Activated T-cell treated with anti-CD3 and anti-CD28 coated beads, Interleukin-2, amount 50 U/mL, for 72 hours (primary cell): ENCODE measurements at regions not wholly inside any gene's neighbourhood (a gene's known extent, or its start where the extent isn't known, plus 50 kb on each side); places are given as distances from the start of the nearest gene placed in this dataset.
"Not testable (repeated sequence)": the region's sequence is repeated elsewhere in the genome, so short reads cannot be mapped to it uniquely, and the experiment has no call there.

Source experiments
- ATAC-seq, 2 donors: fragments of 150-1000 bp; cut with Tn5 transposase; replicated peaks in 1 of 2; 2 replicates each; pipeline ENCODE4 v1.10.0; 2021; ENCODE audit warnings: moderate library complexity in 2 of 2, mild to moderate bottlenecking in 1 of 2
- DNase-seq, 2 donors: peaks; one replicate each; pipeline ENCODE4 v3.0.0; 2021 to 2022; ENCODE audit warnings: mixed read lengths in 1 of 2
- H3K27ac Mint-ChIP-seq: one replicate; pipeline ENCODE4 v1.8.0; 2022; ENCODE audit warnings: mild to moderate bottlenecking, moderate library complexity, mixed read lengths
- H3K27me3 Mint-ChIP-seq: one replicate; pipeline ENCODE4 v1.8.0; 2022; ENCODE audit warnings: low read depth, mixed read lengths
- H3K36me3 Mint-ChIP-seq, 2 donors: one replicate each; pipeline ENCODE4 v1.8.0; 2022; ENCODE audit warnings: mixed read lengths in 2 of 2, mild to moderate bottlenecking in 1 of 2; ENCODE audit not compliant: insufficient read depth in 2 of 2
- H3K4me1 Mint-ChIP-seq: one replicate; pipeline ENCODE4 v1.8.0; 2022; ENCODE audit warnings: low read depth, mixed read lengths
- H3K4me3 Mint-ChIP-seq, 2 donors: one replicate each; pipeline ENCODE4 v1.8.0; 2022; ENCODE audit warnings: mild to moderate bottlenecking in 2 of 2, mixed read lengths in 2 of 2, moderate library complexity in 2 of 2
- H3K9me3 Mint-ChIP-seq, 2 donors: one replicate each; pipeline ENCODE4 v1.8.0; 2022; ENCODE audit warnings: mixed read lengths in 2 of 2

DNA sequence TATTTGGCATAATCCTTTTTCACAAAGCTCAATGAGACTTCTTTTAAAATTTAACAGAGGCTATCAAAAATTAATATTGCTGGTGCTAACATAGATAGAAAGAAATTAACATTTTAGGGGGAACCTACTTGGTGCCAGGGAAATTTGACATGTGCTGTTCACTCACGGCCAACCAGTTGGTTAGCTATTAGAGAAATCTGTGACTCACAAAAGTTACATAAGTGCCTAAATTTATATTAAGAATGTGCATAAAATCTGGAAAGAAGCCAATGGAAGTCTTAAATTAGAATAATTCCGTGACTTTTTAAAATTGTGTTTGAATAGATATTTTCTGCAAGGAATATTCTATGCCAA lies 184.3 kb upstream of the MAP2 start:
- Mint-ChIP-seq H3K4me1 (no peaks in the 10 kb centered on the region), H3K36me3 (no peaks in the 10 kb centered on the region), H3K9me3 (peaks cover 2 to 19% of the 10 kb centered on the region in 2 donors), H3K4me3 (no peak overlapping the region), H3K27me3 (no peaks in the 10 kb centered on the region), H3K27ac (no peak overlapping the region)
- no peak for DNase-seq
- ATAC-seq: no peak

DNA sequence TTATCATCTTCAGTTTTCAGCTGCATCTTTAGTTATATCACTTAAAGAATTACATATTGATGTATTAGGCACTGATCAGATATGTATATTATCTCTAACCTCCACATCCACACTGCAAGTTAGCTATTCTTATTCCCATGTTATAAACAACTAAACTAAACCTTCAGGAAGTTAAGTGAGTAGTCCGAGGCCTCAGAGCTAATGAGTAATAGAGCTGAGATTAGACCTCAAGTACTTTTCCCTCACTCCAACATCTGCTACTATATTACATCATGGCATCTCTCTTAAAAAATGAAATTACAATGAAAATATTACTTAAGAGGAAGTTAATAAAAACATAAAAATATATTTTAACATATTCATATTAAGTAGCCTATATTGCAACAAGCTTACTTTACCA lies 183.6 kb upstream of the MAP2 start:
- ATAC-seq (no peak), DNase-seq (no peak)
- Mint-ChIP-seq H3K9me3 (peaks cover 2 to 20% of the 10 kb centered on the region in 2 donors), H3K4me3 (no peak overlapping the region), H3K27ac (no peak overlapping the region), H3K4me1 (no peaks in the 10 kb centered on the region), H3K36me3 (no peaks in the 10 kb centered on the region), H3K27me3 (no peaks in the 10 kb centered on the region)

DNA sequence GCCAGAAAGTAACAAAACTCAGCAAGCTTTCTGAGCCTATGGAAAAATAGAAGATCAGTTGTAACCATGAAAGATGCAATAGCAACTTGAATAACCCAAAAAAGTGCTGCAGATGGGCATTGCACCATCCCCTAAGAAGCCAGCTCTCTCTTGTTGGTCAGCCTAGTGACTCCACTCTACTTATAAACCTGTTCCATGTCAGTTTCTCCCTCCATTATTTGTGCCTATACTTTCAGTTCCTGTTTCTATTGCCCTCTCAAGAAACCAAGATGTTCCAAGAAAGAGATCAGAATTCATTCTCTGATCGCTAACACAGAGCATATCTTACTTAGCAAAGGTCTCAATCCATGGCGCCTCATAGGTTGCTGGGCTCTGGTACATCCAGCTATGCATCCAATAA lies 170.3 kb upstream of the MAP2 start:
- Mint-ChIP-seq H3K36me3 (no peaks in the 10 kb centered on the region), H3K9me3 (peaks cover 0 to under 1% of the 10 kb centered on the region in 2 donors), H3K27ac (no peak overlapping the region), H3K4me3 (no peak overlapping the region), H3K4me1 (no peaks in the 10 kb centered on the region), H3K27me3 (no peaks in the 10 kb centered on the region)
- ATAC-seq (no peak), DNase-seq (no peak)

DNA sequence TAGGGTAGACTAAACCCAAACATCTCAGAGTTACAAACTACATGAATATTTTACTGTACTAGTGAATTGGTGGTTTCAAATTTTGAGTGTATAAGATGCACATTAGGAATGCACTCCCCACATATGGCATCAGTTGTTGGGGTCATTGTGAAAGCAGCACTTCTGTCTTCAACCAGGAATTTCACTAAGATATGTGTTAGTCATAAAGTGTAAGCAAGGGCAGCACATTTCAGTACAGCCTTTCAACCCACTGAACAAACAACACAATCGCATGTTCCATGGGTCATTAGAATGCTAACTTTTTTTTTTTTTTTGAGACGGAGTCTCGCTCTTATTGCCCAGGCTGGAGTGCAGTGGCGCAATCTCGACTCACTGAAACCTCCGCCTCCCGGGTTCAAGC lies 164.1 kb upstream of the MAP2 start:
- Mint-ChIP-seq H3K9me3 (peaks cover 5 to 9% of the 10 kb centered on the region in 2 donors), H3K27me3 (no peaks in the 10 kb centered on the region), H3K36me3 (no peaks in the 10 kb centered on the region), H3K4me1 (no peaks in the 10 kb centered on the region), H3K27ac (no peak overlapping the region), H3K4me3 (no peak overlapping the region)
- no peak for DNase-seq
- ATAC-seq: no peak

DNA sequence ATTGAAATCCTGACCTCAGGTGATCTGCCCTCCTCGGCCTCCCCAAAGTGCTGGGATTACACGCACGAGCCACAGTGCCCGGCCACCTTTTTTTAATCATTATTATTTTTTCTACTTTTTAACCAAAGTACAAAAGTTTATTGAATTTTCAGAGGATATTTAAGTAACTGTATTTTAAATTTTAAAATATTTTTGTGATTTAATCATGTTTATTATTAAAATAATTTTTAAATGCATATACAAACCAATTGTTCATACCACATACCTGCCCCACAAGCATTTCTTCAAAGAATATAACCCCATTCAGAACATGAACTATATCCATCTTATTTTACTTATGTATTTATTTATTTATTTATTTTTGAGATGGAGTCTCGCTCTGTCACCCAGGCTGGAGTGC lies 163.6 kb upstream of the MAP2 start:
- peaks cover 5 to 9% of the 10 kb centered on the region in 2 donors for H3K9me3 Mint-ChIP-seq
- no peaks in the 10 kb centered on the region for H3K4me1 Mint-ChIP-seq
- no peak overlapping the region for H3K27ac Mint-ChIP-seq
- no peak overlapping the region for H3K4me3 Mint-ChIP-seq
- H3K36me3 Mint-ChIP-seq: no peaks in the 10 kb centered on the region
- DNase-seq (no peak), ATAC-seq (no peak)
- no peaks in the 10 kb centered on the region for H3K27me3 Mint-ChIP-seq

DNA sequence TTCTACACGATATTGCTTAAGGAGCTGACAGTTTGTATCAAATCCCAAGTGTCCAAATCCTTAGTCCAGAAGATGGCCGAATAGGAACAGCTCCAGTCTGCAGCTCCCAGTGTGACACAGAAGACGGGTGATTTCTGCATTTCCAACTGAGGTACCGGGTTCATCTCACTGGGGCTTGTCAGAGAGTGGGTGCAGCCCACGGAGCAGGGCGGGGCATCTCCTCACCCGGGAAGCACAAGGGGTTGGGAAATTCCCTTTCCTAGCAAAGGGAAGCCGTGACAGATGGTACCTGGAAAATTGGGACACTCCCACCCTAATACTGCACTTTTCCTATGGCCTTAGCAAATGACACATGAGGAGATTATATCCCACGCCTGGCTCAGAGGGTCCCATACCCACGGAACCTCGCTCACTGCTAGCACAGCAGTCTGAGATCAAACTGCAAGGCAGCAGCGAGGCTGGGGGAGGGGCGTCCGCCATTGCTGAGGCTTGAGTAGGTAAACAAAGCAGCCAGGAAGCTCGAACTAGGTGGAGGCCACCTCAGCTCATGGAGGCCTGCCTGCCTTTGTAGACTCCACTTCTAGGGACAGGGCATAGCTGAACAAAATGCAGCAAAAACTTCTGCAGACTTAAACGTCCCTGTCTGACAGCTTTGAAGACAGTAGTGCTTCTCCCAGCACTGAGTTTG lies 162.3 kb upstream of the MAP2 start:
- not testable (repeated sequence) for DNase-seq, ATAC-seq, H3K36me3 Mint-ChIP-seq, H3K4me3 Mint-ChIP-seq, H3K9me3 Mint-ChIP-seq, H3K27me3 Mint-ChIP-seq, H3K4me1 Mint-ChIP-seq, H3K27ac Mint-ChIP-seq

DNA sequence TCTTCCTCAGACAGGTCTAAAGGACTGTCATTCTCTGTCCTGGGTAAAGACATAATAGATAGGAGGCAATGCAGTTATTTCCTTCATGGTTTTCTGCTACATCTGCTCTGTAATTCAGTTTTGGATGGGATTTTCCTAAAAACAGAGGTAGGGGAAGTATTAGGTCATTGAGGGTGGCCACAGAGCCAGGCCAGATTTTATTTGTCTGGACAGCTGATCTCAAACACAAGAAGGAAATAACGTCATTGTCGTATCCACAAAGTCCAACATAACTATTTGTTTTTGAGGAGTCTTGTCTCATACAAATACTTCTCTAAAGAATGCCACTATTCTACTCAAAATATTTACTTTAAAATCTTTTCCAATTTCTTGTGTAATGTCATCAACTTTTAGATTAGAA lies 154.8 kb upstream of the MAP2 start:
- Mint-ChIP-seq H3K4me3 (no peak overlapping the region), H3K27me3 (no peaks in the 10 kb centered on the region), H3K36me3 (no peaks in the 10 kb centered on the region), H3K9me3 (peaks cover 2 to 4% of the 10 kb centered on the region in 2 donors), H3K4me1 (no peaks in the 10 kb centered on the region), H3K27ac (no peak overlapping the region)
- ATAC-seq (no peak), DNase-seq (no peak)

DNA sequence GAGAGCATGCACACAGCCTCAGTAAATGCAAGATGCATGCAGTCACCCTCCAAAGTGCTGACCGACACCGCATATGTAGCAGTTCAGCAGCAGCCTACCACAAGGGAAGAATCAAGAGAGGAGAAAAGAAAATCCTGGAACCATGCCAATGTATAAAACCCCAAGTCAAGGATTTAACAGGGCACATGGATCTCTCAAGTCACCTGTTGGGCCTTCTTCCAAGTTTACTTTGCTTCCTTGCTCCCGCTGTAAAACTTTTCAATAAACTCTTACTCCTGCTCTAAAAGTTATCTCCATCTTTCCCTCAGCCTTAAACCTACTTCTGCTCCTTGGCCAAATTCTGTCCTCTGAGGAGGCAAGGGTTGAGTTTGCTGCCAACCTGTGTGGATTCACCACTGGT lies 147.8 kb upstream of the MAP2 start:
- Mint-ChIP-seq H3K9me3 (peaks cover 2 to 6% of the 10 kb centered on the region in 2 donors), H3K4me1 (no peaks in the 10 kb centered on the region), H3K27ac (no peak overlapping the region), H3K27me3 (no peaks in the 10 kb centered on the region), H3K36me3 (no peaks in the 10 kb centered on the region), H3K4me3 (no peak overlapping the region)
- ATAC-seq (no peak), DNase-seq (no peak)

DNA sequence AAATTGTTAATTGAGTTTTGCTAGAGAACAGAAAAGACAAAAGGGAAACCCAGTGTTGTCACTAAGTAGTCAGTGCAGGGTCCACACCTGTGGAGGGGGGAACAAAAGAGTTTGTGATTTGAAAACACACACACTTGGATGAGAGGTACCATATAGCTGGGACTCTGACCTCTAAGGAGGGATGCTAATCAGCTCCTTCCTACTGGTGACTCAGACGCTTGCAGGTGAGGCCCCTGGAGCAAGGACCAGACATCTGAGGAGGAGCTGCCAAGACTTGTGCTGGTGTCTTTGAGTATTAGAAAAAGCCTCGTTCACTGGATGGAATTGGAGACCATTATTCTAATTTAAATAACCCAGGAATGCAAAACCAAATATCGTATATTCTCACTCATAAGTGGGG lies 146.4 kb upstream of the MAP2 start:
- no peak overlapping the region for H3K27ac Mint-ChIP-seq
- no peak overlapping the region for H3K4me3 Mint-ChIP-seq
- H3K27me3 Mint-ChIP-seq: no peaks in the 10 kb centered on the region
- no peaks in the 10 kb centered on the region for H3K36me3 Mint-ChIP-seq
- no peaks in the 10 kb centered on the region for H3K4me1 Mint-ChIP-seq
- ATAC-seq (no peak), DNase-seq (no peak)
- H3K9me3 Mint-ChIP-seq: peaks cover 2 to 6% of the 10 kb centered on the region in 2 donors

DNA sequence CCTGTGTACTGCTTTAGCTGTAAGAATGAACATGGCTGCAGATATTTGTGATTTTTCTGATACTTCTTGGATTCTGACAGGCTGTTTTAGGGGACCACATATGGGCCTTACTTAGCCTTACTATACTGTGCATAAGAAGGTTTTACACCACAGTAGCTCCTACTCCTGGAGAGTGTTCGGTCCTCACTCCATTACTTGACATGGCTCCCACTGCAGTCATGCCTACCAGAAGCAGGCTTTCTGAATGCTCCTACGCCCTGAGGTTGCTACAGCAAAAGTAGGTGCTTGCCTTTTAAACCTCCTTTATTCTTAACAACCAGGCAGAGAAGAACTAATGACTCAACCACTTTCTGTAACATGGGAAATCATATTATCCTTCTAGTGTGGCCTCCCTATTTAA lies 125.2 kb upstream of the MAP2 start:
- Mint-ChIP-seq H3K4me3 (no peak overlapping the region), H3K4me1 (no peaks in the 10 kb centered on the region), H3K27ac (no peak overlapping the region), H3K27me3 (no peaks in the 10 kb centered on the region), H3K36me3 (no peaks in the 10 kb centered on the region), H3K9me3 (no peaks in the 10 kb centered on the region)
- no peak for ATAC-seq
- DNase-seq: no peak

DNA sequence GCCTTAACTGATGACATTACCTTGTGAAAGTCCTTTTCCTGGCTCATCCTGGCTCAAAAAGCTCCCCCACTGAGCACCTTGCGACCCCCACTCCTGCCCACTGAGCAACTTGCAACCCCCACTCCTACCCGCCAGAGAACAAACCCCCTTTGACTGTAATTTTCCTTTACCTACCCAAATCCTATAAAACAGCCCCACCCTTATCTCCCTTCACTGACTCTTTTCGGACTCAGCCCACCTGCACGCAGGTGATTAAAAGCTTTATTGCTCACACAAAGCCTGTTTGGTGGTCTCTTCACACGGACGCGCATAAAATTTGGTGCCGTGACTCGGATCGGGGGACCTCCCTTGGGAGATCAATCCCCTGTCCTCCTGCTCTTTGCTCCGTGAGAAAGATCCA lies 124.4 kb upstream of the MAP2 start:
- H3K27me3 Mint-ChIP-seq, H3K27ac Mint-ChIP-seq, H3K4me1 Mint-ChIP-seq, DNase-seq, H3K36me3 Mint-ChIP-seq, H3K4me3 Mint-ChIP-seq, H3K9me3 Mint-ChIP-seq, ATAC-seq: not testable (repeated sequence)

DNA sequence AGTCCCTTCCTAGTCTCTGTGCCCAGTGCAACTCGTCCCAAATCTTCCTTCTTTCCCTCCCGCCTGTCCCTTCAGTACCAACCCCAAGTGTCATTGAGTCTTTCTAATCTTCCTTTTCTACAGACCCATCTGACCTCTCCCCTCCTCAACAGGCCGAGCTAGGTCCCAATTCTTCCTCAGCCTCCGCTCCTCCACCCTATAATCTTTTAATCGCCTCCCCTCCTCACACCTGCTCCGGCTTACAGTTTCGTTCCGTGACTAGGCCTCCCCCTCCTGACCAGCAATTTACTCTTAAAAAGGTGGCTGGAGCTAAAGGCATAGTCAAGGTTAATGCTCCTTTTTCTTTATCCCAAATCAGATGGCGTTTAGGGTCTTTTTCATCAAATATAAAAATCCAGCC lies 123.1 kb upstream of the MAP2 start:
- ATAC-seq, DNase-seq, H3K9me3 Mint-ChIP-seq, H3K27ac Mint-ChIP-seq, H3K4me1 Mint-ChIP-seq, H3K27me3 Mint-ChIP-seq, H3K4me3 Mint-ChIP-seq, H3K36me3 Mint-ChIP-seq: not testable (repeated sequence)

DNA sequence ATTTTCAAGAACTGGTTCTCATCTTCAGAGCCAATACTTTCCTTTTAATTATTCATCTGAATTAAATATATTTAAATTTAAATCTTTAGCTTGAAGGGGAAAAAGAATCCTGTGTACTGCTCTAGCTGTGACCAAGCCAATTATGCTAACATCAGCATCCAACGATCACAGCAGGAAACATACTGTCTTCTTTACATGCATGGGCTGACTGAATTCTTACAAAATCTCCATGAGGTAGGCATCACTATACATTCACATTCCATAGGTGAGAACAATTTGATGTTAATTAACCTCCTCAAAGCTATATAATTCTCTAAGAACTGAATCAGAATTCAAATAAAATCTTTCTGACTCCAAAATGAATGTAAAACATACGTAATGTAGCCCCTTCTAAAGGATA lies 118.8 kb upstream of the MAP2 start:
- no peaks in the 10 kb centered on the region for H3K4me1 Mint-ChIP-seq
- no peaks in the 10 kb centered on the region for H3K36me3 Mint-ChIP-seq
- ATAC-seq: no peak
- DNase-seq: no peak
- no peaks in the 10 kb centered on the region for H3K27me3 Mint-ChIP-seq
- H3K27ac Mint-ChIP-seq: no peak overlapping the region
- no peak overlapping the region for H3K4me3 Mint-ChIP-seq
- no peaks in the 10 kb centered on the region for H3K9me3 Mint-ChIP-seq

DNA sequence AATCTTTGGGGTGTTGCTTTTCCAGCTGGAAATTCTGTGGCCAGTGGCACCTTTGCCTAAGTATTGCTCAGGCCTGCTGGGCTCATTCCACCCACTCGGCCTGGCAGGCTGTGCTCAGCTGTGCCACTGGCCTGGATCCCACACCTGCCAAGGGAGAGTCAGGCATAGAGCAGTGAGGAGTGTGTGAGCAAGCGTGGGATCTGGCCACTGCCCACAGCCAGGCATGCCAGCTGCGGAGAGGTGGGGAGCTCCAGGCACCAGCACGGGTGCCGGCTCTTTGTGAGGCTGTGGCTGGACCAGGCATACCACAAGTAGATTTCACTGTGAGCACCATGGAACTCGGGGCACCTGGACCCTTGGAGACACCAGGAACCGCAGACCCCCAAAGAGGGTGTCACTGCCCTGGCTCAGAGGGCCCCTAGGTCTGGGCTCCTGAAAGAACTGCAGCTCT lies 118.1 kb upstream of the MAP2 start:
- DNase-seq (no peak), ATAC-seq (no peak)
- no peaks in the 10 kb centered on the region for H3K36me3 Mint-ChIP-seq
- H3K27me3 Mint-ChIP-seq: no peaks in the 10 kb centered on the region
- no peak overlapping the region for H3K27ac Mint-ChIP-seq
- no peak overlapping the region for H3K4me3 Mint-ChIP-seq
- H3K9me3 Mint-ChIP-seq: no peaks in the 10 kb centered on the region
- H3K4me1 Mint-ChIP-seq: no peaks in the 10 kb centered on the region
